ENCODE measurements at regions not wholly inside any gene's neighbourhood (a gene's known extent, or its start where the extent isn't known, plus 50 kb on each side); places are given as distances from the start of the nearest gene placed in this dataset.

DNA sequence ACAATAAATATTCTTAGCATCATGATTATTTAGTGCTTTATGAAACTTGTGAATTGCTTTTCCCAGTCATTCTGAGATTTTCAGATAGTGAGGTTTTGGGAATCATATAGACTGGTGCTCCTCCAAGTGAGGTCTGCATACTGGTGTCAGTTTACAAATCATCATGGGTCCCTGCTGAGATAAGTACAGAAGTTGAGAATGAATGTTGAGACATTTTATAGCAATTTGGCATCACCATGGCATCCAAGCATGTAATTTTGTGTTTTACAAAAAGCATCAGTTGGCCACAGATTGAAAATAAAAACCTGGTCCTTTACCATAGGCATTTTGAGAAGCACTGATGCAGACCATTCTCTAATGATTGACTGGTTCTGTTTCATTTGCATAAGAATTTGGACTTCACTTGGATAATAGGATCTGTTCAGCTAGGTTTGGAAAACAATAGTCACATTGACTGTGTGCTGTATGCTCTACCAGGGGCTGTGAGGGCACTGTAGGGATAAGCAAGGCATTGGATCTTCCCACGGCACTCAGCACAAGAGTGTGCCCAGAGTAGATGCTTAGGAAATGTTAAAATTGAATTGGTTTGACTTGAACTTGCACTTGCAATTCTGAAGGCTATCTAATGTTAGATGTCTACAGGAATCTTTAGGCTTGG is 79.0 kb upstream of the JUN start:
- no peak for DNase-seq (ENCODE audit: low spot score)

DNA sequence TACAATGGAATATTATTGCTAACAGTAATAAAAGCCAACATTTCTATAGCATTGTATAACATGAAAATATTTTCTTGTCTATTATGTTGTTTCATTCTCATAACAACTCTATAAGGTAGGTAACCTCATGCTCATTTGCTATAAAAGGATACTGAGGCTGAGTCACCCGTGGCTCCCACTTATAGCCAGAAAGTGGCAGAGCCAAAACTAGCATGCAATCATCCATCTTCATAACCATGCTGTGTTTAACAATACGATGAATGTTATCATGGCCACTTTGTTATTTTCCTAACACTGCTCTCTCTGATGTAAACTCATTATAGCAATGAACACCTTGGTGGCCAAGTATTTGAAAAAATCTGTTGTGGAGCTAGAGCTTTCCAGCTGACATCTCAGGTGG is 80.8 kb upstream of the JUN start:
- no peak for DNase-seq (ENCODE audit: low spot score)

DNA sequence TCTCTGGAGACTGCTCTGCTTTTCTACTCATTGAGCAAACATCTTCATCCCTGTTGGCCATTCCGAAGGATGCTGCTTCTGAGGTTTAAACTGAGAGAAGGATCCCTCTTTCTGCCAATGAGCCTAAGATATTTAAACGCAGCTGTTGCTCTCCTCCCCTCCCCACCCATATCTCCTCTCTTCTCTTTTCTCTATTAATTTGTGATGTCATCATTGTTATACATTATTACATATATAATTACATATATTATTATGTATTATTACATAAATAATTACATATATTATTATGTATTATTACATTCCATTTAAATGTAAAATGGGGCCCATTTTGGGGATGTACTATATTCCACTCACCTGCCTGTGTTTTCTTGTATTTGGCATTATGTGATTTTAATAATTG is 82.7 kb upstream of the JUN start:
- DNase-seq (ENCODE audit: low spot score) = no peak

DNA sequence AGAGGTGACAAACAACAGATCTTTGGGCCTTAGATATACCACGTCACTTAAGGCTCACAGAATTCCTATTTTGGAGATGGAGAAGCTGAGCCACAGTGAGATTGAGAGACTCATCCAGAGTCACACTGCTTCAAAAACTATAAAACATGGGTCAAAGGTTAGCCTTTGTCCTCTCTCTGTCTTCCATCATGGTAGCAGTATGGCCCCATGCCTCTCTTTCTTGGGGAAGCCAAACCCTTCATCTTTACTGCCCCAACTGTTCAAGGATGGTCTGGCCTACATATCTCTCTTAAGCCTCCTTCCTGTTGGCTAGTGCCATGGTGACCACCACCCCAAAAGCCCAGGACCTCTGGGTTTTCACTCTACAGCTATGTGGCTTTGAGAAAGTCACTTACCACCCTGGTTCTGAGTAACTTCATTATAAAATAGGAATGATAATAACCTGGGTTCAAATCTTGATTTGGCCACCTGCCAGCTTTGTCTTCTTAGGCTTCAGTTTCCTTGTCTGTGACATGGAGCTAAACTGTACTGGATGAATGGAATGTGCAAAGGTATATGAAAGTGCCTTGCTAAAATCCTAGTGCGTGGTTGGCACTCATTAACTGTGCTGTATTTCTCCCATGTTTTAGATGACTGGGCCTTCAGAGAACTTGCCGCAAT is 85.9 kb upstream of the JUN start:
- no peak for DNase-seq (ENCODE audit: low spot score)

DNA sequence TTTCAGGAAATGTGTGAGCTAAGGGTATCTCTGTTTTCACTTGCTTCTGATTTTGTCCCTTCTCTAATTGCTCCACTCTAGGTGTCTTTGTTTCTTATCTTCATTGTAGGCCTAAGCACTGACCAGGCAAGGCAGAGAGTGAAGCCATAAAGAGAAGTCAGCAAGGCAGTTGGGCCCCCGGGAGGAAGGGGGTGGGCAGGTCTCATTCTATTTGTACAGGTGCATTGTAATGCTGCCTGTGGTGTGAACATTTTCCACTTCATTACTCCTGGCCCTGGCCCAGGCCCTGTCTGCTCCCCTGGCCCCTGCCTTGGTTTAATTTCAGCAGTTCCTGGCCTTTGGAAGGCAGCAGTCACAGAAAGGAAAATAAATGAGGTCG is 86.4 kb upstream of the JUN start:
- peak; percentile 33 for DNase-seq (ENCODE audit: low spot score)

DNA sequence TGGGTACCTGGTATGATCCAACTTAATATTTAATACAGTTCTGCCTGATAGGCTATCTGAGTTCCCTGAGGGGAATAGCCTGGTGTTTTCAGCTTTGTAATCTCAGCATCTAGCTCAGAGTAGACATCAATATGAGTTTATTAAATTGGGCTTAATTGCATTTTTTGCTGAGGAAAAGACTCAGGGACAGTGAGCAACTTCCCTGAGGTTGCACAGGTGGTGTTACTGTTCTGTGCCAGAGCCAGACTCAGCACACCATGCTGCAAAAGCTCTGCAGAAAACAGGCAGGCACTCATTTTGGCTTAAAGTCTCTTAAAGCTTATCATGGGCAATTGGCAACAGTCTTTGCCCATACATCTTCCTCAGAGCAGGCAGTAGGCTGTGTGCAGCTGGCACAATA is 90.5 kb upstream of the JUN start:
- no peak for DNase-seq (ENCODE audit: low spot score)

DNA sequence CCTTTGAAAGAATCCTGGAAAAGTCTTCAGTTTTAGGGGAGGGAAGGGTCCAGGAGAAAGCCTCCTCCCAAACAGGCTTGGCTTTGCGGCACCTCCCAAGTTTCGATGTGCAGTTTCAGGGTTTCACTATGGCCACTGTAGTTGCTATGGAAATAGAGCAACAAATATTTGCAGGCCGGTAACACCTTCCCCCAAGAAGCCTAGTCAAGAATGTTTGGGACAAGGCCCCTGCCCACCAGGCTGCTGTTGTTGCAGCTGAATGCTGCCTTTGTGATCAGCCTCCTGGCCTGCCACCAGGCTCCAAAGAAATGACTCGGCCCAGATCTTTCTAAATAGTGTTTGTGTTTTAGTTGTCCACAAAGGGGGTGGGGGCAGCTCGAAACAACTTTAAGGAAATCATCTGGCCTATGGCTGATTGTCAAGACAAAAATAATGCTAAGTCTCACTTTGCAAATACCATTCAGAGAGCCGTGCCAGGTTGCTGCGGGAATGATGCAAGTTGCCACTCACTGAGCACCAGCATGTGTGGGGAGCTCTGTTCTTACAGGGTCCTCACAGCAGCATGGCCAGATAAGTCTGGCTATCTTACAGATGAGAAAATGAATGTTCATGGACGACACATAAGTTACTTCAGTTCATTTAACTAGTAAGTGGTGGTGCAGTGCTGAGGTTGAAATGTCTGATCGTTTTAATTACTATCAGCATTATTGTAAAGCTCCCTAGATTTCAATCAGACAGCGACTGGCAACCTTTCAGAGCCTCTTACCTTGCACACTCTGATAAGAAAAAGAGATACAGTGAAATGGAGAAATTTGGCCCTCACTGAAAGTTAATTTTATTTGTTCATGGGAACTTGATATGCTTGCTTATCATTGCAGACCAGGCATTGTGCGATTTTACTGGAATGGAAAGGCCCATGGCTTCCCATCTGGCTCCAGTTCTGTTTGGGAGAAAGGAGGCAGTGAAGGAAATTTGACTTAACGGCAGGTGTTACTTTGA is 91.2 kb upstream of the JUN start:
- DNase-seq (ENCODE audit: low spot score) = peak; percentile 81

DNA sequence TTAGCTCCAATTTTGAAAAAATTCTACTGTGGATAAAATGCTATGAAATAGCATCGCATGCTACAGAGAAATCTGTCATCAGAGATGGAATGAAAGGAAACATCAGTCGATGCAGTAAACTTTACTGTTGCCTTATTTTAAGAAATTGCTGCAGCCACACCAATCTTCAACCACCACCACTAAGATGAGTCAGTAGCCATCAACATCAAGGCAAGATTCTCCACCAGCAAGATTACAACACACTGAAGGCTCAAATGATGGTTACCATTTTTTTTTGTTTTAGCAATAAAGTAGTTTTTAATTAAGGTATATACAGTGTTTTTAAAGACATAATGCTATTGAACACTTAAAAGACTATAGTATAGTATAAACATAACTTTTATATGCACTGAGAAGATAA is 95.6 kb upstream of the JUN start:
- DNase-seq (ENCODE audit: low spot score) = no peak

DNA sequence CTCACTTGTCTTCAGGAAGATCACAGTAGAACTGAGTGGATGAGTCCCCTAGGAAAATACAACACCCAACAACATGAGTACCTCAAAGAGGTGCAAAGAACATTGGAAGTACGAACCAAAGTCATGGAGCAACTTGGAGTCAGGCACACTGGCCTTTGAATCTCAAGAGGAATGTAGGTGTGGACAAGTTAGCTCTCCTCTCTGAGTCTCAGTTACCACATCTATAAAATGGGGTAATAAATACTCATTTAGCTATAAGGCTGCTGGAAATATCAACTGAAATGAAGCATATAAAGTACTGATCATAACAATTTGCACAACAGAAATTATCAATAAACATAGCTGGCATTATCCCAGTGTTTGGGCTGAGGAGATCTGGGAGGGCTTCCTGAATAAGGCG is 96.7 kb upstream of the JUN start:
- no peak for DNase-seq (ENCODE audit: low spot score)

DNA sequence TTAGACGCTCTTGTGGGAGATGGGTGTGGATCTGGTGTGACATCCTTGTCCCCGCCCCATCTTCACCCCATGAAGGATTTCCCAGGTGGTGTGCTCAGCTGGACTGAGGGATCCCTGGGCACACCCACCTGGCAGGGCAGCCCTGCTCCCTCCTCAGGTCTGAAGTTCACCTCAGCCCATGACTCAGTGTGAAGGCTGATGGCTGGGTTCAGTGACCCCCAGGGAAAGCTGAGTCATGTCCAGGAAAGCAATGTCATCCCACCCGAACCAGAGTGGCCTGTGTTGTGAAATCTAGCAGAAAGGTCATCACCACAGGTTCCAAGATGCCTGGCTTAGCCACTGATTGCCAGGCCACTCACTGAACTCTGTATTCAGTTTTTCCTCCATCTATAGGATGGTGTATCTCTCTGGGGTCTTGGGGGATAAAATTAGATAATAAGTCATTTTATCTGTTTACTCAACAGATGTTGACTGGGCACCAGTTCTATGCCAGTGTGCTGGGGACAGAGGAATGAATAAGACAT is 97.7 kb upstream of the JUN start:
- DNase-seq (ENCODE audit: low spot score) = peak; percentile 77

DNA sequence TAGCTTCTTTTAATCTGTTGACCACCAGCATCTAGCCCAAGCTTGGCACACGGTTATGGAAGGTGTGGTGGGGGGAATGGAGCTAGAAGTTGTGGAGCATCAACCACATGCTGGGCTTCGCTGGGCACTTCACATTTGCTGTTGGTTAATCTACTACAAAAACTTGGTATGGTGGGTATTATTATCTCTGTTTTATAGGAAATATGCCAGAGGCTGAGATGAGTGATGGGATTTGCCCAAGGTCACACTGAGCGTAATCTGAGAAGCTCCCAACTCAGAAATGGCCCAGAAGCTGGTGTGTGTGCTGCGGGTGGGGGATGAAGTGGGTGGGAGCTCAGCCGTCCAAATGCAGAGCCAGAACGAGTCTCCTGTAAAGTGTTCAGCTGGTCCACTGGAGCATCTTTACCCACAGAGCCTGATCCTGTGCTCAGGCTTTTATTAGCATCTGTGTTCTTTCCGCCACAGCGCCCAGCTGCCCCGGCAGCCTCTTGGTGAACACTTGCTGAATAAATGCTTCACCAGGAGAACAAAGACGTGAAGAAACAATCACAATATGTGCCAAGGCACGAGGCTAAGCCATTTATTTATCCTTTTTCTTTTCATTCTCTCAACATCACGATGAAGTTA is 98.6 kb upstream of the JUN start:
- no peak for DNase-seq (ENCODE audit: low spot score)

DNA sequence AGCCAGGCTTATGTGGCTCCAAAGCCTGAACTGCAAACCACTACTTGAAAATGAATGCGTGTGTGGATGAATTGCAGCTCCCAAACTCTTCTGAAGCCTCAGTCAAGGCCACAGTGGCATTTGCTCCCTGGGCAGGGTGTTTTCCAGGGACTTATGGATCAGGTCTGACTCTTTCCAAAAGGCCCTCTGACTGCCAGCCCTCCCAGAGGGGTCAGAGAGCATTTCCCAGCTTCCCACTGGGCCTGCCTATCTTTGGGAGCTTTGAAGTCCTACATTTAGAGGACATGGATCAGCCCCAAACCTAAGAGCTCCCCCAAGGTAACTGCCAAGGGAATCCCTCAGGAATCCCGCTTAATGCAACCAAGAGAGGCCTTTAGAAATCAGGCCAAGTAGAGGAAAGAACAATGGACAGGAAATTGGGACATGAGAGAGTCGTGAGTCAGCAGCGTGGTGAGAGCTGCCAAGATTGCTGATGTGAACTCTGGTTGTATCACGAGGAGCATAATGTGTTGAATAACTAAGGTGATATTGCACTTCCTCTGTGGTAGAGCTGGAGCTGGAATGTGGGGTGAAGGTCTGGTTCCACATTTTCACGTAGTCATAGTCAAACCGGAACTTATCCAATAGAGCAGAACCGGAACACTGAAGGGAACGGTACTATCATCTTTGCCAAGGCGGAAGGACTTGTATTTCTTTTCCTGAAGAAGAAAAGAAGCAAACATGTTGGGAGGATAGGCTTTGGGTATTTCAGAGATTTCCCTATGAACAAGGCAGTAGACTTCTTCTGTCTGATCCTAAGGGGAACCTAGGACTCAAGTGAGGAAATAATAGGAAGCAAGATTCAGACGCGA is 99.4 kb upstream of the JUN start:
- DNase-seq (ENCODE audit: low spot score) = peak; percentile 94

DNA sequence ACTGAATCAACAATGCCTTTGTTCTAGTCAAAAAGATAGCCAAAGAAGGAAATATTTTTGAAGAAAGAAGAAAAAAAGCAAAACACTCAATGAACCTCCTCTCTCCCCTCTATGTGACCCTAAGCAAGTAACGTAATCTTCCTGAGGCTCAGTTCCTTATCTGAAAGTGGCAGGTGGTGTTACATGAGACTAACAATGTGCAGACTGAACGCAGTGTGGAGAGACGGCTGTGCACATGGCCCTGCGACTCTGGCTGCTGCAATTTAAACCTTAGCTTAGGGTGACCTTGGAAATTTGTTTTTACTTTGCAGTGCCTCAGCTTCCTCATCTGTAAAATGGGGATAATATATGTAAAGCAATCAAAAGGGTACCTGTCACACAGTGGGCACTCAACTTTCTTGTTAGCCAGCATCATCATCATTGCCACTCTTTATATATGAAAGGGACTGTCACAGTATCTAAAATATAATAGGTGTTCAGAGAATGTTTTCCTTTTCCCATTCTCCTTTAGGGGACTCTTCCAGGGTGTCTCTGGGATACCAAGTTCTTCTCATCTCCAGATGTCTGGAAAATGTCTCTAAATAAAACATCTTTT is 100.1 kb upstream of the JUN start:
- no peak for DNase-seq (ENCODE audit: low spot score)

DNA sequence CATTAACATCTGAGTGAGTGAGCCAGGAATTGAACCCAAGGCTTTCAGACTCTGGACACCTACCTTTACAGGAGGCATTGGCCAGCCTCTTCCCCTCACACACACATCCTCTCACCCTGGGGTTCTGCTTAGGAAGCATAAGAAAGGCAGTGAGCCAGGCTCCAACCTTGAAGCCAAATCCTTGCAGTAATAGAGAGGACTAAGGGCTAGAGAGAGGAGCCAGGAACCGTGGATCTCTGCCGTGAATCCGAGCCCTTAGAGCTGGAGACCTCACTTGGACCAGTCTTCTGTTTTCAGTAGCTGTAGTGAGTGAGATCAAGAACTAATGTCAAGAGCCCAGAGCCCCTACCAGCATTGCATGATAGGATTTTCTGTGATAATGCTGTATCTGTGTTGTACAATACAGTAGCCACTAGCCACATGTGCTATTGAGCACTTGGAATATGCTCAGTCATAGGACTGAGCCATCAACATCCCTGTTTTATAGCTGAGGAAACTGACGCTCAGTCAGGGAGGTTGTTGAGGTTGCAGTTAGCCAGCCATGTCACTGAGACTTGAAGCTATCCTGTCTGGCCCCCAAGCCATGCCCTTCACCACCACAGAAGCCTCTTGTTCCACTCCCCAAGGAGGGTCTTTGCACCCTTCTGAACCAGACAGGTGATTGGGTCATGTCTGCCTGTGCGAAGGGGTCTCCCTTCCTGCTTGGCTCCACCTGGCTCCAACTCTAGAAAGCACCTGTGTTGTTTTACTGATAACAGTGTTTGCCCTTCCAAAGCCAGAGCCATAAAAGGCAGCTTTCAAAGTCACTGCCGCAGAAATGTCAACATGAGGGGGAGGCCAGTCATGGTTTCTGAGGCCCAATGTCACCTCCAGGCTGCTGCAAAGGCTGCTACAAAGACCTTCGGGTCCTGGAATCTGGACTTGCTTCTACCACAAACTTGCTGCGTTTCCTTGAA is 101.1 kb upstream of the JUN start:
- DNase-seq (ENCODE audit: low spot score) = peak; percentile 95

DNA sequence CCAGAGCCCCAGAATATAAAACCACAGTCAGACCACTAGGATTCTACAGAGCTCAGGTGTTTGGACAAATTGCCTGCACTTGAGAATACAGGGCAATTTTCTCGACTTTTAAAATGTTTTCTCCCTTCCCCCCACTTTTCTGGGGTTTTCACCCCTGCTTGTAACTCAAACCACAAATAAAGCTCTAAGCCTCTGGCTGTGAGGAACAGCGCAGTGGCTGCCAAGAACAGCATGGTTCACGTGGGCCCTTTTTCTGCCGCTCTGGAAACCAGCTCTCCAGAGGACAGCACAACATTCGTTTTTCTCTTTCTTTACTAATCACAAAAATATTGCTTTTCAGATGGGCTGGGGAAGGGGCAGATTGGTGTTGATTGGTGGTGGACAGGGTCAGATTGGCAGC is 102.2 kb upstream of the JUN start:
- DNase-seq (ENCODE audit: low spot score) = peak; percentile 62

DNA sequence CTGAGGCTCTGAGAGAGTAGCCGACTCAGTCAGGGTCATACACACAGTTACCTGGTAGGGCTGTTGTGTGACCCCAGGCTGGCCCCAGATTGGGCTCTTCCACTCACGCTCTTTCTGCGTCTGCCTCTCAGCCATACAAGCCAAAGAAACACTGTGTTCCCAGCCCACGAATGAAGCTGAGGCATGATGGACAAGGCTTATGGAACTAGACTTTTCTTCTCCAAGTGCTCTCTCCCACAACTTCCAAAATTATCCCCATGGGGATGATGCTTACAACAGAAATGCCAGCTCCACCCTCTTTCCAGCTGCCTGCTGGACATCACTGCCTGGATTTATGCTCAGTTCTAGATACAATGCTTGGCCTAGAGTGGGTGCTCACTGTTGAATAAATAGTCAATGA is 102.8 kb upstream of the JUN start:
- no peak for DNase-seq (ENCODE audit: low spot score)

DNA sequence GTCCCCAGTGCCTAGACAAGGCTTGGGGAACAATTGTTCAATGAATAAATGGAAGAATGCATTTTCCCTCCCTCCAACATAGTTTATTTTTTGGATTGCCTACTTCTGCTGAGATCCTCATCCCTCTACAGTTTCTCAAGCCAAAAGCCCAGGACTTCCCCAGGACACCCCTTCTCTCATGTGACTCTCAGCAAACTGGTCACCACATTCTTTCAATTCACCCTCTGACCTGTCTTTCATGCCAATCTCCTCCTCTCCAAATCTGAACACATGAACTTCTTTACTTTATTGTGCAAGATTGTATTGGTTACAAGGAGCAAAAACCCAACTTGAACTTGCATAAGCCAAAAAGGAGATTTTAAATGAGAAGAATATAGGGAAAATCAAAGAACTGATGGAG is 103.2 kb upstream of the JUN start:
- DNase-seq (ENCODE audit: low spot score) = no peak

DNA sequence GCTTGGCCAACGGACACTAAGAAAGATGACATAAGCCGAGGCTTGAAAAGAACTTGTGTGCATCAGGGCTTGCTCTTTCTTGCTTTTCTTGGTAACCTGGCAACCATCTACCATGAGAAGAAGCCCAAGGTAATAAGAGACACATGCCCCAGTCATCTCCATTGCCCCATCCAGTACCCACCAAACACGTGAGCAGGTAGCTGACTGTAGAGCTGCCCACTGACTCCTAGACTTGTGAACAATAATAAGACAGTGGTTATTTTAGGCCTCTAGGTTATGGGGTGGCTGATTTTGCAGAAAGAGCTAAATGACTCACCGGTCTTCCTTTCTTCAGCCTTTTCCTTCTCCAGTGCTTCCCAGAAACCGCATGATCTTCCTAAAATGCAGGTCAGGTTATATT is 105.0 kb upstream of the JUN start:
- no peak for DNase-seq (ENCODE audit: low spot score)

DNA sequence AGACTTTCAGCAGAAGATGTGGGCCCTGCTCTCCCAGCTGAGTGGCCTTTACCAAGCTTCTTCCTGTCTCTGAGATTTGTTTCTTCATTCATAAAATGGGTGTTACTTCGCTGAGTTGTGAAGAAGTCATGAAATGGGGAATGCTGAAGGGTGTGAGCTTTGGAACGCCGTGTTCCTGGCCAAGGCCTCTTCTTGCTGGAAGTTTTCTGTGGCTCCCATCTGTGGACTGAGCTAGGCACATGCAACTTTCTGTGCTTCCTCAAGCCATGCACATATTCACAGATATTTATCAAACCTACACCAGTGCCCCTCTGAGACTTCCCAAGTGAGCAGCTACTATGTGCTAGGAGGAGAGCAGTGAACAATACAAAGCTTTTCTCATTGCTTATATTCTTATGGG is 106.3 kb upstream of the JUN start:
- no peak for DNase-seq (ENCODE audit: low spot score)

Data from HT-29 (cell line).